GM18951 (cell line): ENCODE measurements at regions not wholly inside any gene's neighbourhood (a gene's known extent, or its start where the extent isn't known, plus 50 kb on each side); places are given as distances from the start of the nearest gene placed in this dataset.

Experiments used
- POLR2A ChIP-seq: IDR thresholded peaks from 4 replicates; pipeline ENCODE4 v1.6.1; 2011; ENCODE audit warnings: mild to moderate bottlenecking; ENCODE audit not compliant: insufficient read length, insufficient read depth; ENCODE audit errors: extremely low read depth
- in situ Hi-C: fragments of 300-500 bp; cut with MboI; formaldehyde crosslinking; loops from one replicate; pipeline ENCODE4 v1.12.0; 2022; ENCODE audit warnings: low sequenced_read_pairs, mixed read lengths, inconsistent platforms; ENCODE audit not compliant: unreplicated experiment

DNA sequence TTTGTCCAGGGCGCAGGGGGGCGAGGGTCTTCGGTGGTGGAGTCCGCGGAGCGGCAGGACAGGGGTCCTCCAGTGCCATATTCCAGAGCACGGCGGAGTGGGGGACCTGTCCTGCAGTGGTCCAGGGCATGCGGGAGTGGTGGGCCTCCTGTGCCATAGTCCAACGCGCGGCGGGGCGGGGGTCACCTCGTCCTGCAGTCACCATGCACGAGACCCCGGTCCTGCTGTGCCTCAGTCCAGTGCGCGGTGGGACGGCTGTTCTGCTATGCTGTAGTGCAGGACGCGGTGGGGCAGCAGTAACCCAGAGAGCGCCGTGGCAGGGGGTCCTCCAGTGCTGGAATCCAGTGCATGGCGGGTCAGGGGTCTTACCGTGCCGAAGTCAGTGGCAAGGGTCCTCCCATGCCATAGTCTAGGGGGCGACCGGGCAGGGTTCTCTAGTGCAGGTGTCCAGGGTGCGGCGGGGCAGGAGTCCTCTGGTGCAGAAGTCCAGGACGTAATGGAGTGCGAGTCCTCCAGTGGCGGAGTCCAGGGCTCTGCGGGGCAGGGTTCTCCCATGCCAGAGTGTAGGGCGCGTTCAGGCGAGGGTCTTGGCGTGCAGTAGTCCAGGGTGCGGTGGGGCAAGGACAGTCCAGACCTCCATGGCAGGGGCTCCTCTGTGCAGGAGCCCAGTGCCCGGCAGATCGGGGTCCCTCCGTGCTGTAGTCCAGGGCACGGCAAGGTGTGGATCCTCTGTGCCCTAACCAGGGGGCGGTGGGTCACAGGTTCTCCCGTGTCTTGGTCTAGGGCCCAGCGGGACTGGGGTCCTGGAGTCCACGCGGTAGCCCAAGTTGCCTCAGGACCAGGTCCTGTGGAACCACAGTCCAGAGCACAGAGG lies 130.4 kb downstream of the CCDC74A start:
- in situ Hi-C loops: loop anchor here (25.0 kb wide), 1 partner anchor 496 kb away; no protein-coding TSS in a partner anchor
- TF ChIP-seq POLR2A: no peak

GRCh38 chr2:131658769-131659131 lies 131.1 kb downstream of the CCDC74A start:
- no peak for TF ChIP-seq POLR2A
- in situ Hi-C loops: loop anchor here (25.0 kb wide), 1 partner anchor 496 kb away; no protein-coding TSS in a partner anchor

GRCh38 chr2:131659168-131659572 lies 131.5 kb downstream of the CCDC74A start:
- TF ChIP-seq POLR2A: no peak
- in situ Hi-C loops: loop anchor here (25.0 kb wide), 1 partner anchor 497 kb away; no protein-coding TSS in a partner anchor

DNA sequence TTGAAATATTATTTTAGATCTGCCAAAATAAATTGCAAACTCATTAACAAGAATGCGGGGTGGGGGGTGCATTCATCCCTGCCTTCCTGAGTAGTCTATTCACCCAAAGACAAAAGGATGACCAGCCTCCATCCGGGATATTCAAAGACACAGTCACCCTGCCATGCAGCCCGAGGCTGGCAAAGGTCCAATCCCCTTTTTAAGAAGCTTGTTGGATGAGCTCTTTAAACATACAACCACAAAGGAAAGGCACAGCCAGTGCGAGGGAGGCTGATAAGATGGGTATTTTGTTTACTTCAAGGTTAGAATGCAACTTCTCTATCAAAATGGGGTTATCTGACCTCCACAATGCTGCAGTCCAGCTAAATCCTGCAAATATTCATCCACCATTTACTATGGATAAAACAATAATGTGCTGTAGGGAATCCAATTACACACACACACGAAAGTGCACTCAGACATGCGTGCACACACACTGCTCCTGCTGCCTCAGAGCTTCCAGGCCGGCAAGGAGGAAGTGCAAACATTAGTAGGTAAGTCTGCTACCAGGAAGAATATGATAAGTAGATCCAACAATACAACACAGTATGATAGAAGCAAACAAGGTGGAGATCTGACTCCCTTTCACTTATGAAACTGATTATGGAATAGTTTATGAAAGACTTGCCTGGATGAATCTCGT lies 133.6 kb downstream of the CCDC74A start:
- in situ Hi-C loops: loop anchor here (25.0 kb wide), 1 partner anchor 499 kb away; no protein-coding TSS in a partner anchor

- in situ Hi-C loops: loop anchor here (25.0 kb wide), 1 partner anchor 500 kb away; no protein-coding TSS in a partner anchor
Measured at GRCh38 chr2:131661884-131662535, 134.3 kb downstream of the CCDC74A start.

- in situ Hi-C loops: loop anchor here (25.0 kb wide), 1 partner anchor 501 kb away; no protein-coding TSS in a partner anchor
Measured at GRCh38 chr2:131663501-131663900, 135.8 kb downstream of the CCDC74A start.

- in situ Hi-C loops: loop anchor here (25.0 kb wide), 1 partner anchor 503 kb away; no protein-coding TSS in a partner anchor
Measured at GRCh38 chr2:131665716-131666115, 138.0 kb downstream of the CCDC74A start.

- in situ Hi-C loops: loop anchor here (25.0 kb wide), 1 partner anchor 507 kb away; no protein-coding TSS in a partner anchor
Measured at GRCh38 chr2:131668794-131669540, 141.3 kb downstream of the CCDC74A start.

GRCh38 chr2:131671841-131672470 lies 144.3 kb downstream of the CCDC74A start:
- in situ Hi-C loops: loop anchor here (10.0 to 25.0 kb wide), 2 partner anchors 257 to 510 kb away; no protein-coding TSS in a partner anchor

GRCh38 chr2:131672471-131673399 lies 145.0 kb downstream of the CCDC74A start:
- in situ Hi-C loops: loop anchor here (10.0 to 25.0 kb wide), 2 partner anchors 258 to 510 kb away; no protein-coding TSS in a partner anchor

- no peak for TF ChIP-seq POLR2A
- in situ Hi-C loops: loop anchor here (10.0 to 25.0 kb wide), 2 partner anchors 259 to 511 kb away; no protein-coding TSS in a partner anchor
Measured at GRCh38 chr2:131673400-131674173, 145.9 kb downstream of the CCDC74A start.
